H1 (cell line): ENCODE measurements at regions not wholly inside any gene's neighbourhood (a gene's known extent, or its start where the extent isn't known, plus 50 kb on each side); places are given as distances from the start of the nearest gene placed in this dataset.
A peak's percentile ranks its signal among the peaks of the same experiment; 100 is the strongest.
"Not testable (repeated sequence)": the region's sequence is repeated elsewhere in the genome, so short reads cannot be mapped to it uniquely, and the experiment has no call there.

Experiments
- CTCF ChIA-PET: fragments of 300-600 bp; sonication (Branson Sonifier 250); formaldehyde crosslinking; loops from one replicate; lab custom pipeline; 2021; ENCODE audit not compliant: partially characterized antibody; lab: Charles Lee
- POLR2A ChIA-PET: fragments of 300-600 bp; sonication (Branson Sonifier 250); formaldehyde crosslinking; loops from one replicate; lab custom pipeline; 2021; ENCODE audit warnings: inconsistent platforms; ENCODE audit not compliant: partially characterized antibody; lab: Charles Lee
- DNase-seq, 2 experiments: peaks; one replicate each; pipeline versions ENCODE4 v3.0.0 to v3.0.0-alpha.2; 2010 to 2022; ENCODE audit warnings: low spot score in 2 of 2, low read depth in 1 of 2, mixed read lengths in 1 of 2
- FAIRE-seq: peaks from 2 replicates; lab custom pipeline; 2011; peaks lifted over from hg19 to GRCh38; lab: Jason Lieb, UNC
- H2AFZ ChIP-seq: 2 replicates; pipeline ENCODE4 v1.8.1; 2012; ENCODE audit warnings: low read length, inconsistent platforms
- H2AK5ac ChIP-seq: 2 replicates; pipeline ENCODE4 v1.6.1; 2013; ENCODE audit warnings: low read depth, low read length
- H2BK120ac ChIP-seq: replicated peaks from 2 replicates; pipeline ENCODE3; 2013; ENCODE audit warnings: low read depth, low read length, inconsistent platforms
- H2BK12ac ChIP-seq: 2 replicates; pipeline ENCODE4 v1.6.1; 2013; ENCODE audit warnings: low read depth, low read length
- H2BK15ac ChIP-seq: 2 replicates; pipeline ENCODE4 v1.6.1; 2013; ENCODE audit warnings: low read length
- H2BK20ac ChIP-seq: 2 replicates; pipeline ENCODE4 v1.6.1; 2013; ENCODE audit warnings: low read length
- H2BK5ac ChIP-seq: 2 replicates; pipeline ENCODE4 v1.6.1; 2013; ENCODE audit warnings: low read depth, low read length
- H3K14ac ChIP-seq: 2 replicates; pipeline ENCODE4 v1.6.1; 2013; ENCODE audit warnings: inconsistent platforms; ENCODE audit not compliant: insufficient read length
- H3K18ac ChIP-seq: 2 replicates; pipeline ENCODE4 v1.6.1; 2013; ENCODE audit warnings: low read length; ENCODE audit errors: extremely low read depth
- H3K23ac ChIP-seq: 2 replicates; pipeline ENCODE4 v1.6.1; 2013; ENCODE audit warnings: inconsistent platforms; ENCODE audit not compliant: insufficient read length
- H3K23me2 ChIP-seq: 2 replicates; pipeline ENCODE4 v1.6.1; 2013; ENCODE audit warnings: low read depth, low read length
- H3K27ac ChIP-seq: 2 replicates; pipeline ENCODE4 v1.6.1; 2011; ENCODE audit warnings: low read depth, low read length, inconsistent platforms
- H3K27me3 ChIP-seq, 4 experiments: replicated peaks in 1 of 4; 1 replicate in 1 of 4; 2 replicates in 3 of 4; pipeline versions ENCODE4 v1.6.1 to v1.8.1; 2011 to 2013; ENCODE audit warnings: low read length in 3 of 4, mild to moderate bottlenecking in 3 of 4, inconsistent platforms in 2 of 4, mixed read lengths in 2 of 4, moderate library complexity in 1 of 4; ENCODE audit not compliant: control insufficient read depth in 3 of 4, insufficient read depth in 3 of 4; ENCODE audit errors: extremely low read depth in 1 of 4
- H3K36me3 ChIP-seq, 4 experiments: 2 replicates each; pipeline versions ENCODE4 v1.6.1 to v1.8.1; 2011 to 2013; ENCODE audit warnings: mild to moderate bottlenecking in 4 of 4, low read length in 3 of 4, moderate library complexity in 2 of 4, control low read depth in 1 of 4, inconsistent platforms in 1 of 4; ENCODE audit not compliant: insufficient read depth in 4 of 4, control insufficient read depth in 2 of 4
- H3K4ac ChIP-seq: replicated peaks from 2 replicates; pipeline ENCODE3; 2013; ENCODE audit warnings: low read length, low read depth, mixed read lengths, inconsistent platforms; ENCODE audit not compliant: insufficient read length
- H3K4me1 ChIP-seq, 4 experiments: replicated peaks in 1 of 4; 1 replicate in 1 of 4; 2 replicates in 3 of 4; pipeline versions ENCODE4 v1.6.1 to v1.8.1; 2011 to 2013; ENCODE audit warnings: low read length in 3 of 4, inconsistent platforms in 2 of 4, mixed read lengths in 1 of 4; ENCODE audit not compliant: insufficient read depth in 4 of 4, control insufficient read depth in 3 of 4
- H3K4me2 ChIP-seq, 2 experiments: 2 replicates each; pipeline versions ENCODE4 v1.6.1 to v1.8.1; 2011 to 2013; ENCODE audit warnings: low read depth in 2 of 2, low read length in 2 of 2, control low read depth in 1 of 2, inconsistent platforms in 1 of 2, mild to moderate bottlenecking in 1 of 2; ENCODE audit not compliant: insufficient read depth in 1 of 2
- H3K4me3 ChIP-seq, 4 experiments: fragments of 200-600, 300-600 bp in 1 of 4; sonication (generic), shearing (Covaris generic), sonication (Bioruptor Twin) in 1 of 4; 2 replicates each; pipeline versions ENCODE4 v1.5.1 to v1.8.1; 2011 to 2016; ENCODE audit warnings: low read length in 4 of 4, low read depth in 3 of 4, control low read depth in 2 of 4, inconsistent platforms in 2 of 4, mild to moderate bottlenecking in 2 of 4, mixed read lengths in 1 of 4, moderate library complexity in 1 of 4; ENCODE audit not compliant: insufficient read depth in 2 of 4; ENCODE audit errors: extremely low read depth in 1 of 4
- H3K56ac ChIP-seq: replicated peaks from 2 replicates; pipeline ENCODE3; 2013; ENCODE audit warnings: low read depth, mild to moderate bottlenecking, mixed read lengths, low read length, inconsistent platforms; ENCODE audit not compliant: insufficient read length
- H3K79me1 ChIP-seq: 2 replicates; pipeline ENCODE4 v1.6.1; 2013; ENCODE audit warnings: low read depth, low read length, control low read depth
- H3K79me2 ChIP-seq, 2 experiments: 2 replicates each; pipeline versions ENCODE4 v1.6.1 to v1.8.1; 2012 to 2013; ENCODE audit warnings: low read length in 2 of 2, mild to moderate bottlenecking in 2 of 2, inconsistent platforms in 1 of 2; ENCODE audit not compliant: insufficient read depth in 2 of 2, control insufficient read depth in 1 of 2
- H3K9ac ChIP-seq, 4 experiments: replicated peaks in 1 of 4; 1 replicate in 1 of 4; 2 replicates in 3 of 4; pipeline versions ENCODE4 v1.6.1 to v1.8.1; 2011 to 2013; ENCODE audit warnings: low read depth in 3 of 4, low read length in 3 of 4, control low read depth in 2 of 4, mild to moderate bottlenecking in 2 of 4, moderate library complexity in 2 of 4, inconsistent platforms in 1 of 4; ENCODE audit errors: extremely low read depth in 1 of 4
- H3K9me3 ChIP-seq, 2 experiments: 2 replicates each; pipeline versions ENCODE4 v1.6.1 to v1.8.1; 2012 to 2013; ENCODE audit warnings: mild to moderate bottlenecking in 2 of 2, moderate library complexity in 2 of 2, control low read depth in 1 of 2, inconsistent platforms in 1 of 2, low read depth in 1 of 2, low read length in 1 of 2, mixed read lengths in 1 of 2; ENCODE audit not compliant: insufficient read depth in 2 of 2
- H4K20me1 ChIP-seq, 2 experiments: replicated peaks in 1 of 2; 2 replicates each; pipeline versions ENCODE3 to v1.8.1; 2011 to 2013; ENCODE audit warnings: inconsistent platforms in 2 of 2, low read length in 2 of 2, mild to moderate bottlenecking in 1 of 2; ENCODE audit not compliant: insufficient read depth in 2 of 2, control insufficient read depth in 1 of 2
- H4K5ac ChIP-seq: 2 replicates; pipeline ENCODE4 v1.6.1; 2013; ENCODE audit warnings: low read length, low read depth, mixed read lengths, inconsistent platforms; ENCODE audit not compliant: insufficient read length
- H4K8ac ChIP-seq: 2 replicates; pipeline ENCODE4 v1.8.0; 2013; ENCODE audit warnings: mild to moderate bottlenecking, moderate library complexity, low read length, inconsistent platforms; ENCODE audit not compliant: insufficient read depth; ENCODE audit errors: extremely low read depth
- H4K91ac ChIP-seq: replicated peaks from 2 replicates; pipeline ENCODE3; 2013; ENCODE audit warnings: low read length, mixed read lengths, inconsistent platforms; ENCODE audit not compliant: insufficient read length
- CREB1 ChIP-seq: IDR thresholded peaks from 2 replicates; pipeline ENCODE4 v1.6.1; 2012; ENCODE audit warnings: inconsistent platforms
- YY1 ChIP-seq: IDR thresholded peaks from 2 replicates; pipeline ENCODE4 v1.6.1; 2011; ENCODE audit warnings: low read depth, mild to moderate bottlenecking, low read length
- WGBS, 2 experiments: shearing (Covaris generic) in 1 of 2; methylation state at CpG; one replicate each; pipeline versions ENCODE4 v1.1.6 to v1.1.7; 2013 to 2015; ENCODE audit warnings: low lambda C conversion rate in 2 of 2, mixed read lengths in 2 of 2, inconsistent platforms in 1 of 2, low coverage in 1 of 2, missing lambda C conversion rate in 1 of 2; ENCODE audit not compliant: insufficient replicate concordance in 2 of 2, insufficient coverage in 1 of 2, insufficient read length in 1 of 2; ENCODE audit errors: extremely low coverage in 1 of 2, missing lambda C conversion rate in 1 of 2; 5-methylcytosine and 5-hydroxymethylcytosine counted together

DNA sequence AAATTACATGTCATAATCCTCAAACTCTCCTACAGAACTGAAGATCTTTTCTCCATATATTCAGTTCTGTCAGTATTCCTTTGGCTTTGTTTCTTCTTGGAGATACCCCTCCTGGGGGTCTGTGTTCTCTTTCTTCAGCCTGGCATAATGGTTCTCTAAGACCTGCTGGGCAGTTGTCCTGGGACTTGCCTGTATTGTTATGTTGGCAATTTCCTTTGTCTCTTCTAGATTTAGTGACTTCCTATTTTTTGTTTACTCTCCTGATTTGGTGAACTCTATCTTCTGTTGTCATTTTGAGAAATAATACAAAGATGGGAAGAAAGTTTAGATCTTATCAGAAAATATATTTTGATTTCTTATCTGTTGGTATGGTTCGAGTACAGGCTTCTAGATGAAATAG lies 127.8 kb downstream of the GOSR1 start:
- no peaks in the 10 kb centered on the region for H3K79me1 ChIP-seq
- no peak overlapping the region for H2BK120ac ChIP-seq
- H3K36me3 ChIP-seq, result no peaks in the 10 kb centered on the region
- no peak overlapping the region for H4K91ac ChIP-seq
- ChIA-PET POLR2A (no interaction called here), CTCF (interaction anchor here (1.0 kb wide), 1 partner anchor 110 kb away, joined by 3 read pairs; no protein-coding TSS in a partner anchor)
- H3K4me2 ChIP-seq, result no peak overlapping the region
- no peak overlapping the region for H2BK15ac ChIP-seq
- no peak overlapping the region for H3K9ac ChIP-seq
- H2BK20ac ChIP-seq, result no peak overlapping the region
- TF ChIP-seq CREB1 (no peak), YY1 (0 out of 2 replicates have a peak, but pooled peaks have one; percentile 13)
- 91% methylated on average over 1 of the region's 1 CpG; no CpG with 5 or more reads in 1 of the 2 experiments for WGBS, 2 experiments
- H3K27ac ChIP-seq, result no peak overlapping the region
- H3K9me3 ChIP-seq, result no peaks in the 10 kb centered on the region
- DNase-seq, result no peak
- H3K23ac ChIP-seq, result no peak overlapping the region
- H3K79me2 ChIP-seq, result peaks cover 0 to 58% of the 10 kb centered on the region in 2 experiments; a peak in 2 of 4 replicates
- no peak overlapping the region for H3K4ac ChIP-seq
- no peak overlapping the region for H2AFZ ChIP-seq
- FAIRE-seq, result no peak
- no peak overlapping the region for H2AK5ac ChIP-seq
- H3K4me1 ChIP-seq, result peaks cover 0 to 2% (median 2%) of the 10 kb centered on the region in 4 experiments; a peak in 2 of 7 replicates
- H3K18ac ChIP-seq, result no peak overlapping the region
- no peak overlapping the region for H3K56ac ChIP-seq
- H3K4me3 ChIP-seq, result no peak overlapping the region
- peaks cover 3% of the 10 kb centered on the region; the same call in 1 of the 2 replicates for H3K23me2 ChIP-seq
- H3K27me3 ChIP-seq, result no peaks in the 10 kb centered on the region
- H4K5ac ChIP-seq, result no peak overlapping the region
- no peak overlapping the region for H2BK5ac ChIP-seq
- no peak overlapping the region for H3K14ac ChIP-seq
- no peak overlapping the region for H2BK12ac ChIP-seq
- no peak overlapping the region for H4K8ac ChIP-seq
- no peaks in the 10 kb centered on the region for H4K20me1 ChIP-seq

DNA sequence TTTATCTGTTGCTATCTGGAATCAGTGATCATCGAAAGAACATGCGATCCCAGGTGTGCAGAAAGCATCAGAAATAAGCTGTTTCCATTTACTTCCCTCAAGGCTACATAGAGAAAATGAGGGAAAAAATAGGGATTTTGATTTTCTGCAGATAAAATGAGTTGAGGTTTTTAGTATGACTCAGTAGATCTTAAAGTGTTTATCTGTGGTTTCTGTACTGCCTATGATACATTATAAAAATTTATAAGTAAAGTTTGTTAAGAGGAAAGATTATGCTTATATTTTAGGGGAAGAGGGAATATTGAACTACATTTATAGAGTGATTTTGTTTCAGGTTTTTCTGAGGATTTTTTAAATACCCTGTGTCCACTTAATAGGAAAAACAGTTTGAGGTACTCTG lies 125.2 kb downstream of the GOSR1 start:
- H4K8ac ChIP-seq, H3K23me2 ChIP-seq, H2BK20ac ChIP-seq, H3K23ac ChIP-seq, H3K14ac ChIP-seq, H3K18ac ChIP-seq, H2AFZ ChIP-seq, DNase-seq, H2BK15ac ChIP-seq, H4K5ac ChIP-seq, FAIRE-seq, POLR2A ChIA-PET, H3K79me1 ChIP-seq, H2BK120ac ChIP-seq, H4K20me1 ChIP-seq, H3K9ac ChIP-seq, H4K91ac ChIP-seq, H3K27me3 ChIP-seq, CTCF ChIA-PET, H3K27ac ChIP-seq, H3K4ac ChIP-seq, H2BK12ac ChIP-seq, H2AK5ac ChIP-seq, H2BK5ac ChIP-seq, H3K4me1 ChIP-seq, H3K56ac ChIP-seq, H3K36me3 ChIP-seq, H3K9me3 ChIP-seq: not testable (repeated sequence)
- peak overlapping the region in 1 of 4 experiments; percentile 96; a peak in 2 of 8 replicates for H3K4me3 ChIP-seq
- WGBS, 2 experiments, result 100% methylated on average over 1 of the region's 2 CpGs; no CpG with 5 or more reads in 1 of the 2 experiments
- peak overlapping the region in 1 of 2 experiments; percentile 67; a peak in 1 of 4 replicates for H3K4me2 ChIP-seq
- peaks cover 0 to 50% of the 10 kb centered on the region in 2 experiments; a peak in 2 of 4 replicates for H3K79me2 ChIP-seq
